ENCODE measurements at regions not wholly inside any gene's neighbourhood (a gene's known extent, or its start where the extent isn't known, plus 50 kb on each side); places are given as distances from the start of the nearest gene placed in this dataset.

GRCh38 chr4:36753048-36753447, 471.6 kb downstream of the DTHD1 start:
- BruUV-seq (replicated peaks), result no TSS peak
- Mint-ChIP-seq H3K27me3 (ENCODE audit: insufficient read depth, unreplicated experiment) (peaks cover 3% of the 10 kb centered on the region), H3K36me3 (ENCODE audit: insufficient read depth, unreplicated experiment) (no peaks in the 10 kb centered on the region), H3K4me3 (ENCODE audit: unreplicated experiment) (no peak overlapping the region), H3K4me1 (ENCODE audit: low read depth, unreplicated experiment) (peaks cover 3% of the 10 kb centered on the region), H3K9me3 (ENCODE audit: unreplicated experiment) (no peaks in the 10 kb centered on the region), H3K27ac (ENCODE audit: unreplicated experiment) (no peak overlapping the region)
- ChIA-PET POLR2A (no interaction called here), CTCF (no interaction called here)
- no peak for TF ChIP-seq CTCF (IDR thresholded peaks at IDR 0.05; ENCODE audit: insufficient read depth in 1 of 2, low read depth in 1 of 2, low read length in 1 of 2, severe bottlenecking in 1 of 2, unreplicated experiment in 1 of 2)
- Histone ChIP-seq H3K4me3 (ENCODE audit: low read depth, low read length) (no peak overlapping the region), H3K4me1 (peaks cover 7% of the 10 kb centered on the region; the same call in 1 of the 2 replicates), H3K36me3 (ENCODE audit: control insufficient read depth, insufficient read depth, low read length) (no peaks in the 10 kb centered on the region), H3K27me3 (replicated peaks; ENCODE audit: control insufficient read depth, insufficient read depth, low read length) (no peaks in the 10 kb centered on the region), H3K9me3 (no peaks in the 10 kb centered on the region)
- intact Hi-C loops (cut with micrococcal nuclease; ENCODE audit: unreplicated experiment), result no loop called here
- no peak for DNase-seq

GRCh38 chr4:36757580-36758311, 476.3 kb downstream of the DTHD1 start:
- Histone ChIP-seq H3K36me3 (ENCODE audit: control insufficient read depth, insufficient read depth, low read length) (no peaks in the 10 kb centered on the region), H3K9me3 (no peaks in the 10 kb centered on the region), H3K4me3 (ENCODE audit: low read depth, low read length) (no peak overlapping the region), H3K4me1 (peaks cover 8% of the 10 kb centered on the region; the same call in 1 of the 2 replicates), H3K27me3 (replicated peaks; ENCODE audit: control insufficient read depth, insufficient read depth, low read length) (no peaks in the 10 kb centered on the region)
- H3K36me3 Mint-ChIP-seq (ENCODE audit: insufficient read depth, unreplicated experiment), result no peaks in the 10 kb centered on the region
- intact Hi-C loops (cut with micrococcal nuclease; ENCODE audit: unreplicated experiment), result no loop called here
- no TSS peak for BruUV-seq (replicated peaks)
- TF ChIP-seq CTCF (IDR thresholded peaks at IDR 0.05; ENCODE audit: insufficient read depth in 1 of 2, low read depth in 1 of 2, low read length in 1 of 2, severe bottlenecking in 1 of 2, unreplicated experiment in 1 of 2), result no peak
- ChIA-PET CTCF (no interaction called here), POLR2A (no interaction called here)
- peaks cover 12% of the 10 kb centered on the region for H3K4me1 Mint-ChIP-seq (ENCODE audit: low read depth, unreplicated experiment)
- H3K27me3 Mint-ChIP-seq (ENCODE audit: insufficient read depth, unreplicated experiment), result peaks cover 5% of the 10 kb centered on the region
- H3K27ac Mint-ChIP-seq (ENCODE audit: unreplicated experiment), result no peak overlapping the region
- no peak overlapping the region for H3K4me3 Mint-ChIP-seq (ENCODE audit: unreplicated experiment)
- DNase-seq, result no peak
- no peaks in the 10 kb centered on the region for H3K9me3 Mint-ChIP-seq (ENCODE audit: unreplicated experiment)

GRCh38 chr4:36758312-36759178, 477.1 kb downstream of the DTHD1 start:
- H3K36me3 Mint-ChIP-seq (ENCODE audit: insufficient read depth, unreplicated experiment), result no peaks in the 10 kb centered on the region
- ChIA-PET POLR2A (no interaction called here), CTCF (no interaction called here)
- H3K27ac Mint-ChIP-seq (ENCODE audit: unreplicated experiment), result no peak overlapping the region
- H3K27me3 ChIP-seq (replicated peaks; ENCODE audit: control insufficient read depth, insufficient read depth, low read length), result no peaks in the 10 kb centered on the region
- no TSS peak for BruUV-seq (replicated peaks)
- H3K36me3 ChIP-seq (ENCODE audit: control insufficient read depth, insufficient read depth, low read length), result no peaks in the 10 kb centered on the region
- TF ChIP-seq CTCF (IDR thresholded peaks at IDR 0.05; ENCODE audit: insufficient read depth in 1 of 2, low read depth in 1 of 2, low read length in 1 of 2, severe bottlenecking in 1 of 2, unreplicated experiment in 1 of 2), result no peak
- H3K9me3 ChIP-seq, result no peaks in the 10 kb centered on the region
- DNase-seq, result no peak
- H3K4me1 Mint-ChIP-seq (ENCODE audit: low read depth, unreplicated experiment), result peaks cover 12% of the 10 kb centered on the region
- peaks cover 8% of the 10 kb centered on the region; the same call in 1 of the 2 replicates for H3K4me1 ChIP-seq
- intact Hi-C loops (cut with micrococcal nuclease; ENCODE audit: unreplicated experiment), result no loop called here
- H3K9me3 Mint-ChIP-seq (ENCODE audit: unreplicated experiment), result no peaks in the 10 kb centered on the region
- peaks cover 5% of the 10 kb centered on the region for H3K27me3 Mint-ChIP-seq (ENCODE audit: insufficient read depth, unreplicated experiment)
- no peak overlapping the region for H3K4me3 Mint-ChIP-seq (ENCODE audit: unreplicated experiment)
- H3K4me3 ChIP-seq (ENCODE audit: low read depth, low read length), result no peak overlapping the region

Data from Caco-2 (cell line).